ENCODE measurements at regions not wholly inside any gene's neighbourhood (a gene's known extent, or its start where the extent isn't known, plus 50 kb on each side); places are given as distances from the start of the nearest gene placed in this dataset.
"Not testable (repeated sequence)": the region's sequence is repeated elsewhere in the genome, so short reads cannot be mapped to it uniquely, and the experiment has no call there.

DNA sequence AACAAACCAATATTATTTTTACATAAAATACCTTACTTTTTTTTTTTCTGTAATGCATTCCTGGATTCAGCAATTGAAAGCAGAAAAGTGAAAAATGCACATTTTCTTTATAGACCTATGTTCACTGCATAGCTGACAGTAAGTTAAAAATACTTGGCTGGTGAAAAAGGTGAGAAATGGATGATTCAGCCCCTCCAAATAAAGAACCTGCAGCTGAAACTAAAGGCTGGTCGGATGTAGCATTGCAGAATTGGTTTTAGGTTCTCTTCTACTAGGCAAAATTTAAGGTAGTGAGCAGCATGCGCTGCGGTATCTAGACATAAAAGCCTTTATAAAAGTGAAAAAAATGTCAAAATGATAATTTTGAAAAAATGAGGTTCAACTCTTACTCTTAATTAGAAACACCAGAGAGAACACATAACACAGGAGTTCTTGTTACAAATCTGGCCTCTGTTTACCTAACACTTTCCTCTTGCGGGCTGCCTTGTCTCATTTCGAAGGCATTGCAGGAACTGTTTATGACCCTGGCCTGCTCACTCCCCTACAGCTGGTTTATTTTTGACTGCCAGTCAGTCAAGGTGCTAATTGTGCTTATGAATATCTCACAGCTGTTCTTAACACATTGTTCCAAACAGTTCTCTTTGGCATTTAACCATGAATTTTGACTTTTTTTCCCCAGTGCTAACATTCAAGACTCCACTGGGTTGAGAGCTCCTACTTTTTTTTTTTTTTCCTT is 455.4 kb upstream of the TBL1XR1 start:
- Mint-ChIP-seq H3K4me1 (ENCODE audit: low read depth in 2 of 2) (peaks cover 26 to 34% of the 10 kb centered on the region in 2 donors), H3K4me3 (peak overlapping the region; percentile 14 to 23), H3K27ac (peak overlapping the region in 1 of 2 donors; percentile 31), H3K36me3 (ENCODE audit: insufficient read depth) (peaks cover under 1% of the 10 kb centered on the region), H3K27me3 (no peaks in the 10 kb centered on the region), H3K9me3 (no peaks in the 10 kb centered on the region)
- DNase-seq (peak in 1 of 3 experiments; percentile 27), ATAC-seq (replicated peaks) (peak; percentile 49)

DNA sequence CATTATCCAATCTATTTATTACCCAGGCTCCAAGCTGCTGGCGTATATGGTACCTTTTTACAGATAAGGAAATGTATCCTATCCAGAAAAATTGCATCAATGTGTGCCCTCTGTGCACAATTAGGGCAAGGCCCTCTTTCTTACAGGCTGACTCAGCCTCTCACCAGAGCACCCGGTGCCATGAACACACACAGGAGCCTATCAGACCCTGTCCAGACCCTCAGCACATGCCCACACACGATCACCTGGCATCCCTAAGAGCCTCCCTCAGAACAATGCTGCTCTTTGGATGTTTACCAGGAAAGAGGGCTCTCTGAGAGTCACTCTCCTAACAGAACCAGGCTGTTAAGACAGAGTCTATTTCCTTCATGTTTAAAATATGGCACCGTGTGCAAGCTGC is 460.0 kb upstream of the TBL1XR1 start:
- no peak for ATAC-seq (replicated peaks)
- Mint-ChIP-seq H3K4me1 (ENCODE audit: low read depth in 2 of 2) (peaks cover 6 to 10% of the 10 kb centered on the region in 2 donors), H3K27me3 (no peaks in the 10 kb centered on the region), H3K36me3 (ENCODE audit: insufficient read depth) (no peaks in the 10 kb centered on the region), H3K4me3 (no peak overlapping the region), H3K27ac (peak overlapping the region in 1 of 2 donors; percentile 6), H3K9me3 (no peaks in the 10 kb centered on the region)
- no peak for DNase-seq

DNA sequence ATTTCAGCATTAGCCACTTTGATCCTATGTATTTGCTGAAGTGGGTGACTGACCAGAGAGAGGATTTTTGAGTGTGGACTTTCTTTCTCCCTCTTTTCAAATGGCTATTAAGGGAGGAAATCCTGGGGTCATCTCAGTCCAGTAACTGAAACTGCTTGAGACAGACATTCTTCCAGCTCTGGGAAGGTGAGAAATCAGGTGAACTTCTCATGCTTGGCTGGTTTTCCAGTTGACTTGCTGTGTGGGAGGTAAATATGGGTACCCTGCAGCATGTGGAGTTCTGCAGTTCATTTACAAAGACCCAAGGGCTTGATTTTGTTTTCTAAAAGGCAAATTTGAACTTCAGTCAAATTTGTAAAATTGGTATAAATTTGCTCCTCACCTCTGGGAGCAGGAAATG is 461.1 kb upstream of the TBL1XR1 start:
- H3K27me3 Mint-ChIP-seq, result no peaks in the 10 kb centered on the region
- no peaks in the 10 kb centered on the region for H3K9me3 Mint-ChIP-seq
- H3K36me3 Mint-ChIP-seq (ENCODE audit: insufficient read depth), result no peaks in the 10 kb centered on the region
- H3K4me3 Mint-ChIP-seq, result no peak overlapping the region
- DNase-seq (no peak), ATAC-seq (replicated peaks) (no peak)
- H3K4me1 Mint-ChIP-seq (ENCODE audit: low read depth in 2 of 2), result peaks cover 3 to 8% of the 10 kb centered on the region in 2 donors
- no peak overlapping the region for H3K27ac Mint-ChIP-seq

DNA sequence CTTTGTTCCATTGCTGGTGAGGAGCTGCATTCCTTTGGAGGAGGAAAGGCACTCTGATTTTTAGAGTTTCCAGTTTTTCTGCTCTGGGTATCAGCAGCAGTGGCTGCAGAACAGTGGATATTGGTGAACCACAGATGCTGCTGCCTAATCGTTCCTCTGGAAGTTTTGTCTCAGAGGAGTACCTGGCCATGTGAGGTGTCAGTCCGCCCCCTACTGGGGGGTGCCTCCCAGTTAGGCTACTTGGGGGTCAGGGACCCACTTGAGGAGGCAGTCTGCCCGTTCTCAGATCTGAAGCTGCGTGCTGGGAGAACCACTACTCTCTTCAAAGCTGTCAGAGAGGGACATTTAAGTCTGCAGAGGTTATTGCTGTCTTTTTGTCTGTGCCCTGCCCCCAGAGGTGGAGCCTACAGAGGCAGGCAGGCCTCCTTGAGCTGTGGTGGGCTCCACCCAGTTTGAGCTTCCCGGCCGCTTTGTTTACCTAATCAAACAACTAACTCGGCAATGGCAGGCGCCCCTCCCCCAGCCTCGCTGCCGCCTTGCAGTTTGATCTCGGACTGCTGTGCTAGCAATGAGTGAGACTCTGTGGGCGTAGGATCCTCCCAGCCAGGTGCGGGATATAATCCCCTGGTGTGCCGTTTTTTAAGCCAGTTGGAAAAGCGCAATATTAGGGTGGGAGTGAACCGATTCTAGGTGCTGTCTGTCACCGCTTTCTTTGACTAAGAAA is 467.3 kb upstream of the TBL1XR1 start:
- peak; percentile 25 to 39 (median 37) for DNase-seq
- not testable (repeated sequence) for H3K9me3 Mint-ChIP-seq

GRCh38 chr3:177665122-177665808 is 468.0 kb upstream of the TBL1XR1 start:
- Mint-ChIP-seq H3K4me3 (no peak overlapping the region), H3K9me3 (no peaks in the 10 kb centered on the region), H3K4me1 (ENCODE audit: low read depth in 2 of 2) (peaks cover 6 to 13% of the 10 kb centered on the region in 2 donors), H3K36me3 (ENCODE audit: insufficient read depth) (no peaks in the 10 kb centered on the region), H3K27me3 (no peaks in the 10 kb centered on the region), H3K27ac (peak overlapping the region; percentile 11 to 63)
- ATAC-seq (replicated peaks), result no peak
- no peak for DNase-seq

More for the DNA sequence above, 467.3 kb upstream of the TBL1XR1 start:
- H3K4me1 Mint-ChIP-seq (ENCODE audit: low read depth in 2 of 2), result peaks cover 6 to 13% of the 10 kb centered on the region in 2 donors
- H3K27me3 Mint-ChIP-seq; H3K36me3 Mint-ChIP-seq (ENCODE audit: insufficient read depth); ATAC-seq (replicated peaks); H3K4me3 Mint-ChIP-seq: not testable (repeated sequence)
- peak overlapping the region in 1 of 2 donors; percentile 2 for H3K27ac Mint-ChIP-seq

GRCh38 chr3:177672252-177672911 is 475.1 kb upstream of the TBL1XR1 start:
- no peaks in the 10 kb centered on the region for H3K9me3 Mint-ChIP-seq
- no peaks in the 10 kb centered on the region for H3K27me3 Mint-ChIP-seq
- H3K36me3 Mint-ChIP-seq (ENCODE audit: insufficient read depth), result no peaks in the 10 kb centered on the region
- no peak for ATAC-seq (replicated peaks)
- H3K27ac Mint-ChIP-seq, result no peak overlapping the region
- no peak overlapping the region for H3K4me3 Mint-ChIP-seq
- no peak for DNase-seq
- H3K4me1 Mint-ChIP-seq (ENCODE audit: low read depth in 2 of 2), result peaks cover 0 to 5% of the 10 kb centered on the region in 2 donors

DNA sequence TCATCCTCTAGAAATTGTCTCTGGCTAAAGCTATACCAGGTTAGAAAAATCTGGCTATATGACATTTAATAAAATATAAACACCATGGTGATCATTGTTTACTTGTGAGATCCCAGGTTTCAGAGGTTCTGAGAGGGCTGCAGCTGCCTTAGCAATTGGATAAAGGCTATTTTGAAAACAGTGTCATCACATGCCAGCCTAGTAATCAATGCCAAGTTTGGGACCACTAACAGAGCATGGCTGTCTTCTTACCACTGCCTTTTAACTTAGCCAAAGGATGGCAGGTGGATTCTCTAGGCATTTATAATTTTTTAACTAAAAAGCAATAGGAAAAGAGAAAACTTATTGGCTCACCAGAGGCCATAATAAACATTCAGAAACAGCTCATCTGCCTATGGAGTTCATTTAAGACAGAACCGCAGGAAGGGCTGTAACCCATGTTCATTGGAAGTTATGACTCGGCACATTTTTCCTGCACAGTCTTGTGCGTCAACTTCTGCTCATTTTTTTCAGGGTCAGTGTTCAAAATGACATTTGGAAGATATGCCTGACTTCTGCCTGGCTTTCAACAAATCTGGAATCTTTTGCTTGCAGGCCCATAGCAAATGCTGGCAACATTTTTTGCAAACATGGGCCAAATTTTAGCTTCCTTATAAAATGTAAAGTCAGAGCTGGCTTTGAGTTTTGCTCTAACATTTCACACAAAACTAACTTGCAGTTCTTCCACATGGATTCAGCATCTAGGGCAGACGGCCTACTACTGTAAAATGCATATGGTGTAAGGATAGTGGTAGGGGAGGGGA is 476.0 kb upstream of the TBL1XR1 start:
- Mint-ChIP-seq H3K4me1 (ENCODE audit: low read depth in 2 of 2) (peaks cover 0 to 3% of the 10 kb centered on the region in 2 donors), H3K4me3 (no peak overlapping the region), H3K27ac (no peak overlapping the region), H3K36me3 (ENCODE audit: insufficient read depth) (no peaks in the 10 kb centered on the region), H3K27me3 (no peaks in the 10 kb centered on the region), H3K9me3 (no peaks in the 10 kb centered on the region)
- DNase-seq, result no peak
- no peak for ATAC-seq (replicated peaks)

DNA sequence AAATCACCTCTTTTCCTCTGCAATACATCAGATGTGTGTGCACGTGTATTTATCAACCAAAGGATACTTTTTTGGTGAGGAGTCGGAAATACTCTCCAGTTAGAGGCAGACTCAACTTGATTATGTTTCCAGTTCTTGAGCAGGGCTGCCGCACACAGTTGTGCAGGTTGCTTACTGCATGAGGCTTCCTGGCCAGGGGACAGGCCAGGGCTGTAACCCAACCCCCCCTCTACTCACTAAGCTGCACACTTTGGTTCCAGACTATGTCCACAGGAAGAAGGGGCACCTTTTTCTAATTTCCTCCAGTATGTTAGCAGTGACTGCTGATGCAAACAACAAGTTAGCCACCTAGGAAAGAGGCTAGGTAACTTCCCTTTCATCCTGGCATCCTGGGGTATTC is 476.9 kb upstream of the TBL1XR1 start:
- H3K27ac Mint-ChIP-seq, result no peak overlapping the region

GRCh38 chr3:177676148-177676547 is 478.9 kb upstream of the TBL1XR1 start:
- ATAC-seq (replicated peaks), result no peak
- Mint-ChIP-seq H3K4me1 (ENCODE audit: low read depth in 2 of 2) (peaks cover 9 to 24% of the 10 kb centered on the region in 2 donors), H3K36me3 (ENCODE audit: insufficient read depth) (no peaks in the 10 kb centered on the region), H3K27me3 (no peaks in the 10 kb centered on the region), H3K9me3 (no peaks in the 10 kb centered on the region), H3K27ac (no peak overlapping the region), H3K4me3 (no peak overlapping the region)
- DNase-seq, result no peak

More for the DNA sequence above, 476.9 kb upstream of the TBL1XR1 start:
- Mint-ChIP-seq H3K4me1 (ENCODE audit: low read depth in 2 of 2) (peaks cover 0 to 6% of the 10 kb centered on the region in 2 donors), H3K9me3 (no peaks in the 10 kb centered on the region), H3K4me3 (no peak overlapping the region), H3K36me3 (ENCODE audit: insufficient read depth) (no peaks in the 10 kb centered on the region), H3K27me3 (no peaks in the 10 kb centered on the region)
- DNase-seq (no peak), ATAC-seq (replicated peaks) (no peak)

DNA sequence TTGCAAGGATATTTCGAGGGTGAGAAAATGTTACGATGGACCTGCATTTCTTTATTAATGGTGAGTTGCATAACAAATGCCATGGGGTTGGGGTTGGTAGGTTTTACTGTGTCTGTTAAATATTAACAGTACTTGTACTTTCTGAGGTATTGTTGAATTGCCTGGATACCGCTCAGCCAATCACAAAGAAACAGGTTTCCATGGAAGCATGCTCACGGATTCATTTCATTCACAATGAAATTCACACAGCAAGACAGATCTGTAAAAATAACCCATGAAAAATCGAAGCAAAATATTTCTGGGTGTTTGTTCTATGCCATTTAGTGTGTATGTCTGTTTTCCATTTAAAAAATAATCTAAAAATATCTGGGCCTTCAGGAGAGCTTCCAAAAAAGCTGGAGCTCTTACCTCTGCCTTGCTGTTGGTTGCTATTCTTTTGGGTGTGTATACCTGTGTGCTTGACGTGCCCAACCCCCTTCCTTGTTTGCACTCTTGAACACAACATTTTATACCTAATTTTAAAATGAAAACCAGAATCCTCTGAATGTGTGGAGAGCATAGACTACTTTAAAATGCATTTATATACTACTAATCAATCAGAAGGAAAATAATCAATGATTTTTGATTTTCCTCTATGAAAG is 479.8 kb upstream of the TBL1XR1 start:
- H3K27me3 Mint-ChIP-seq, result no peaks in the 10 kb centered on the region
- H3K4me3 Mint-ChIP-seq, result no peak overlapping the region
- H3K27ac Mint-ChIP-seq, result no peak overlapping the region
- no peak for ATAC-seq (replicated peaks)
- H3K36me3 Mint-ChIP-seq (ENCODE audit: insufficient read depth), result no peaks in the 10 kb centered on the region
- no peak for DNase-seq
- H3K4me1 Mint-ChIP-seq (ENCODE audit: low read depth in 2 of 2), result peaks cover 15 to 32% of the 10 kb centered on the region in 2 donors
- no peaks in the 10 kb centered on the region for H3K9me3 Mint-ChIP-seq

DNA sequence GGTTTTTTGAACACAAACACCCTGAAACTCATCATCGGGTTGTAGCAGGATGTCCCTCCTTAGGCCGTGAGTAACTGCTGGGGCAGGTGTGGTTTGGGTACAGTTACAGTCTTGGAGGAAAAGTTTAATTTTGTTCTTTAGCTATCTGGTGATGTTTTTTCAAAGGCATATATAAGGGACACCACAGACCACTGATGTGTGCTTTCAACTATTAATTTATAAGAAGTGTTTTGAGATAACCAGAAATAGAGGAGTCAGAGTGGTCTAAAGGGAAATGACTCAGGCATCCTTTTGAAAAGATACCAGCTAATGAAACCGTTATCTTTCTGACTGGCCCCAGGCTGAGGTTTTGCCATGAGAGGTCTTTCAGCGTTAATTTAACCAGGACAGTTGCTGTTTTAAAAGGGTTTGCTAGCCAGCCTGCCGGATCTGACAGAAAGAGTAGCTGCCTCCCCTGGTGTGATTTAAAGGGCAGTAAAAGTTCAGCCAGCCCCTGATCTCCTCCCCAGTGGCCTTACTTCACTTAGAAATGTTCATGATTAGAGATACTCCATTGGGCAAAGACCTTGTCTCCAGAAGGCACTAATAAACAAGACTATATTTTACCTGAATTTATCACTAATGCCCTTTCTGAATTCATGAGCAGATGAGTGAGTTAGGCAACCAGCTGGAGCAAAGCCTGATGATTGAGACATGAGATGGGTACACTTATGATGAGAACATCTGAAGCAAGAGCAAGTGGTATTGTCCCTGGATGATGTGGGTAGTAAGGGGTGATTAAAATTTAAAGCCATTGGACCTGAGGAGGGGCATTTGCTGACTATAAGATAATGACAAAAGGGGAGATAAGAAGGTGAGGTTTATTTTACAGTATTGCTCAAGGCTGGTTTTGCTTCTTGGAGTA is 482.5 kb upstream of the TBL1XR1 start:
- Mint-ChIP-seq H3K36me3 (ENCODE audit: insufficient read depth) (no peaks in the 10 kb centered on the region), H3K4me1 (ENCODE audit: low read depth in 2 of 2) (peaks cover 31 to 53% of the 10 kb centered on the region in 2 donors), H3K4me3 (peak overlapping the region; percentile 2 to 13), H3K27me3 (no peaks in the 10 kb centered on the region), H3K27ac (peak overlapping the region; percentile 33 to 83), H3K9me3 (no peaks in the 10 kb centered on the region)
- ATAC-seq (replicated peaks) (peak; percentile 58), DNase-seq (peak in 1 of 3 experiments; percentile 10)

All from effector memory CD8-positive, alpha-beta T cell (primary cell).